Upper lobe of left lung (tissue), 4 donors: ENCODE measurements at regions not wholly inside any gene's neighbourhood (a gene's known extent, or its start where the extent isn't known, plus 50 kb on each side); places are given as distances from the start of the nearest gene placed in this dataset.

ENCODE experiments used
- EP300 ChIP-seq, 4 donors: sonication (generic); formaldehyde crosslinking; IDR thresholded peaks; one replicate each; pipeline ENCODE4 v1.5.1; 2017; ENCODE audit warnings: antibody characterized with exemption in 4 of 4, control low read depth in 2 of 4
- POLR2A ChIP-seq, 4 donors: fragments of 450-650 bp; IDR thresholded peaks; one replicate each; pipeline ENCODE4 v1.5.1; 2016 to 2017; ENCODE audit warnings: antibody characterized with exemption in 4 of 4, mild to moderate bottlenecking in 2 of 4
- POLR2AphosphoS5 ChIP-seq, 2 donors: sonication (generic); formaldehyde crosslinking; IDR thresholded peaks; one replicate each; pipeline ENCODE4 v1.5.1; 2017; ENCODE audit warnings: antibody characterized with exemption in 2 of 2
- TF ChIP-seq, protein P1 (sequence below), 6 experiments: fragments of 450-650 bp in 4 of 6; fragments of 200-600 bp in 2 of 6; sonication (generic) in 2 of 6; IDR thresholded peaks; one replicate each; pipeline ENCODE4 v1.5.1; 2016 to 2019; ENCODE audit warnings: antibody characterized with exemption in 6 of 6

DNA sequence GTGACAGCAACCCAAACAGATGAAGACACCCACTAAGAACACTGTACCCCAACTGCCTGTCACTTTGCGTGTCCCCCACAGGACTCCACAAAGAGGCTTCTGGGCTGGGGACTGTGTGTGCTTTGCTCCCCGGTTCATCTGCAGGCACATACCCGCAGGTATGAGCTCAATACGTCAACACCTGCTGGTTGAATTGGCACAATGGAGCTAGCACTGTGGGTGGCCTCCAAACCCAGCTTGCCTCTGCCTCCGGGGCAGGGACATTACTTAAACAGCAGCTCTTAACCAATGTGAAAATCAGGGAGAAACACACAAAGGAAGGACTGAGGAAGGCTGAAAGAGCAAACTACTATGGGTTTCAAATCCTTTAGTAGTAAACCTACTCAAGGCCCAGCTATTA lies 140.2 kb upstream of the TIAM1 start:
- TF ChIP-seq, protein P1, sequence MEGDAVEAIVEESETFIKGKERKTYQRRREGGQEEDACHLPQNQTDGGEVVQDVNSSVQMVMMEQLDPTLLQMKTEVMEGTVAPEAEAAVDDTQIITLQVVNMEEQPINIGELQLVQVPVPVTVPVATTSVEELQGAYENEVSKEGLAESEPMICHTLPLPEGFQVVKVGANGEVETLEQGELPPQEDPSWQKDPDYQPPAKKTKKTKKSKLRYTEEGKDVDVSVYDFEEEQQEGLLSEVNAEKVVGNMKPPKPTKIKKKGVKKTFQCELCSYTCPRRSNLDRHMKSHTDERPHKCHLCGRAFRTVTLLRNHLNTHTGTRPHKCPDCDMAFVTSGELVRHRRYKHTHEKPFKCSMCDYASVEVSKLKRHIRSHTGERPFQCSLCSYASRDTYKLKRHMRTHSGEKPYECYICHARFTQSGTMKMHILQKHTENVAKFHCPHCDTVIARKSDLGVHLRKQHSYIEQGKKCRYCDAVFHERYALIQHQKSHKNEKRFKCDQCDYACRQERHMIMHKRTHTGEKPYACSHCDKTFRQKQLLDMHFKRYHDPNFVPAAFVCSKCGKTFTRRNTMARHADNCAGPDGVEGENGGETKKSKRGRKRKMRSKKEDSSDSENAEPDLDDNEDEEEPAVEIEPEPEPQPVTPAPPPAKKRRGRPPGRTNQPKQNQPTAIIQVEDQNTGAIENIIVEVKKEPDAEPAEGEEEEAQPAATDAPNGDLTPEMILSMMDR (IDR thresholded peaks at IDR 0.05), result no peak
- no peak for TF ChIP-seq POLR2AphosphoS5 (IDR thresholded peaks at IDR 0.05)
- TF ChIP-seq EP300 (IDR thresholded peaks at IDR 0.05), result no peak
- TF ChIP-seq POLR2A (IDR thresholded peaks at IDR 0.05), result no peak
